AG20443 (cell line): ENCODE measurements at regions not wholly inside any gene's neighbourhood (a gene's known extent, or its start where the extent isn't known, plus 50 kb on each side); places are given as distances from the start of the nearest gene placed in this dataset.

Experiments
- DNase-seq: peaks from one replicate; pipeline ENCODE4 v3.0.0; 2012; ENCODE audit warnings: low spot score, mixed read lengths

DNA sequence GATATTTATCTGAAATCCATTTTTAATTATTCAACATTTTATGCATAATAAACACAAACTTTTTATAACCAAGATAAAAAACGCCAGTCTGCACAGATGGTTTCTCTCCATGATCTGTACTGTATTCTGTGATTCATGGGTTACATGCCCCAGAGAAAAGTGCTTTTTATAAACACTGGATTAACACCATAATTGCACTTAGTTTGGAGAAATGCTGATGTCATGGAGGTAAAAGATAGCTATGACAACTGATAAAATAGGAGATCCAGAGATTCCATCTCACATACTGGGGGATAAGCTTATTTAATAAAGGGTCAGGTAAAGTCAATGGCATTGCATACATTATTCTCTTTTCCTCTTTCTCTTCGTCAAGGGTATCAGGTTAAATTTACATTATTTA lies 1460.4 kb upstream of the ALCAM start:
- DNase-seq, result no peak

DNA sequence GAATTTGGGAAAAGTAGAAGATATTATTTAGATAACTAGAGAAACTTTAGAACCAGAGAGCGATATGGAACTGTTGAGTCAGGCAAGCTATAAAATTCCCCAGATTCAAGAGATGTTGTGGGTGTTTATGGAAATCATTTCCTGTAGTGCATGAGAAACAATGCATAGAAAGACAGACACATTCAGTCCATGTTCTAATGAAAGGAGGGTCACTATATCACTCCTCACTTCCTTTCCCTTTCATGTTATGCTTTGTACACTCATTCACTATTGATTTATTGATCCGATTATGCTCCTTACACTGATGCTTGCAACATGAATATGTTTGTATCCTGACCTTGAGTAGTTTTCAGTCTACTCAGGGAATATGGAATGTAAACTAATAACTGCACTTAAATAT lies 1459.9 kb upstream of the ALCAM start:
- no peak for DNase-seq

DNA sequence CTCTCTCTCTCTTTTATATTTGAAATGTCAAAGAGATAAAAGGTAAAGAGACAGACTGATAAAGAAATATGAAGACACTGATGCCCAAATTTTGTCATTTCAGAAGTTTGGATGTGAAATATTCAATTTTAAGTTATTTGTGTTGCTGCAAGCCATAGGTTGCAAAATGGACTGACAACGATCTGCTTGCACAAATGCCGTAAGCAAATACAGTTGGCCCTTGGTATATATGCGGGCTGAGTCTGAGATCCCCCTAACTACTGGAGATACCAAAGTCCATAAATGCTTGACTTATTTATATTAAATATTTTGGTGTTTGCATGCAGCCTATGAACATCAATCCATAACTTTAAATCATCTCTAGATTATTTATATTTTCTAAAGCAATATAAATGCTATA lies 1459.1 kb upstream of the ALCAM start:
- no peak for DNase-seq

DNA sequence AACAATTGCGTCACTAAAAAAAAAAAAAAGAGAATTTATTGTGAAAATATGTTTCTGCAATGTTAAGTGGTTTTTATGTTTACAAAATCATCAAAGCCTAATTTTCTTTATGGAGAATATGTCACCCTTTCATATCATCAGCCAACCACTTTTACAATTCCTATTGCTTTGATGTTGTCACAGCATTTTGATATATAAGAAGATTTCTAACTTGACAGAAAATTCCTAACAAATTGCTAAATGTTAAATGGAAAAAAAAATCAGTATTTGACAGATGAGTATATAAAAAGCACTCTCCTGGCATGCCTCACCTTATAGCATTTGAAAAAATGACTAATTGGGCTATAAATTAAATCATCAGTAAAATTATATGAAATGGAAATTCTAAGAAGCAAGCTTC lies 1457.3 kb upstream of the ALCAM start:
- no peak for DNase-seq

DNA sequence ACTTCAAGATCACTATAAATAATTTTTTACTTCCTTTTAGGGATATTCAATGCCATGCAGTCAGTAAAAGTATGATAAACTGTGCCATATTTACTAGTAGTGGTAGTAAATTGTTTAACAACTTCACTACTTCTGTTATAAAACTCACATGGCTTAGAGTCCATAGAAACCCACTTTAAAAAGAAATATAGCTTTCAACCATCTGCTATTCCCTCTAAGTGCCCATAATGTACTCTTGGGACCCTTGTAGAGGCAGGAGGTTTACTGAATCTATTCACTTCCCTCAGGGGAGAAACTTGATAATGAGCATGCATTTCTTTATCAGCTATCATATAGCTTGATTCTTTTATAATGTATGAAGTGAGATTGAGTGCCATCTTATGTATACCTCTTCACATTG lies 1448.4 kb upstream of the ALCAM start:
- DNase-seq, result no peak

DNA sequence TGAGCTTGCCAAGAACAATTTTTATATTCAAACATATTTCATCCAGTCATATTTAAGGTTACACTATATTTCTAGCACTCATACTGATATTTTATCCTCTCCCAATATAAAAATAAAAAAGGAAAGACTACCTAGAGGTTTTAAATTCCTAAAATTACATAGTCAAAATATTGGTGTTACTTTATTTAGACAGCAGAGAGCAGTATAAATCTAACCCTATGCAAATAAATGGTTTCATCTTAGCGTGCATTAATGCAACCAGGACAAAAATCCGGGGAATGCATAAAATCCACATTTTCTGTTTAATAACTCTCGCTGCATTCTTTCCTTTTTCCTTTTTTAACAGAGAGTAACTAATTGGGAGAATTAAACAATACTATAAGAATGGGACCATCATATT lies 1447.4 kb upstream of the ALCAM start:
- DNase-seq, result no peak

DNA sequence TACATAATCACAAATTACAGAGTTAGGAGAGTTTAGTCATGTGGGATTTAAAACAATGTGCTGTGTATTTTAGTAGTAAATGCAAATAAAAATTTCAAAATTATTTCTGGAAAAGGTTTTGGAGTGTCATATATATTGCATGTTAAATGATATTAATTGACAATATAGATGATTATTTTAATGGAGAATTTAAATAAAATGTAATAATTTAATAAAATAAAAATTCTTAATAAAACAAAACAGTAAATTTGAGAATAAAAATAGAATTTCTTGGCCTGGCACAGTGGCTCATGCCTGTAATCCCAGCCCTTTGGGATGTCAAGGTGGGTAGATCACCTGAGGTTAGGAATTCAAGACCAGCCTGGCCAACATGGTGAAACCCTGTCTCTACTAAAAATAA lies 1442.8 kb upstream of the ALCAM start:
- no peak for DNase-seq

DNA sequence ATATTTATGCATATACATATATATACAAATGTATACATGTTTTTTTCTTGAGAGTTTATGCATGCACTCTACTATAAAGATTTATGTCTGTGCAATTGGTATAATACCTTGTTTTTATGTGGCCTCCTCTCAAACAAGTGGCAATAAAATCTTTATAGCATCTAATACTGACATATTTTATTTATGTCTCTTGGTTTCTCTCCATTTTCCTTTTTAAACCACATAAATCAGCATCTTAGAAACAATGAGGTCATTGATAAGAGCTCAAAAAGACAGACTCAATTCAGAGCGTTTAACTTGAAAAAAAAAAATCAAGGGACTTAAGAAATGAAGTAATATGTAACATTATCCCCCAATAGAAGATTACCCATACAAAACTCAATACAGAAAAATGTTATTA lies 1442.2 kb upstream of the ALCAM start:
- DNase-seq, result no peak

DNA sequence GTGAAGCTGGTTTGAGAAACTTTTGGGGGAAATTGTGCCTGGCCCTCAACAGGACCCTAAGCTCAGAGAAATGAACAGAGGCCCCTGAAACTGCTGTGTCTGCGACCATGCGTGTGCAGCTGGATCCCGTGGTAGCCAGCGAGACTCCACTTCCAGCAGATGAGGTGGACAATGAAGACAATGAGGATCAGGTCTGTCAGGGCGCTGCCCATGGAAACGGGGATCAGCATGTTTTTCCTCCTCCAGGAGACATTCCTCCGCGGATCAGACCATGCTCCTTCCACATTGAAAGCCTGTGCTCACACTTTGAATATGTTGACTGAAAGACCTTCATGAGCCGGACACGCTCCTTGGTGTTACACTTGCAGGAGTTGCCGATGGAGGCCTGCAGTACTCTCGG lies 1439.8 kb upstream of the ALCAM start:
- DNase-seq, result no peak

DNA sequence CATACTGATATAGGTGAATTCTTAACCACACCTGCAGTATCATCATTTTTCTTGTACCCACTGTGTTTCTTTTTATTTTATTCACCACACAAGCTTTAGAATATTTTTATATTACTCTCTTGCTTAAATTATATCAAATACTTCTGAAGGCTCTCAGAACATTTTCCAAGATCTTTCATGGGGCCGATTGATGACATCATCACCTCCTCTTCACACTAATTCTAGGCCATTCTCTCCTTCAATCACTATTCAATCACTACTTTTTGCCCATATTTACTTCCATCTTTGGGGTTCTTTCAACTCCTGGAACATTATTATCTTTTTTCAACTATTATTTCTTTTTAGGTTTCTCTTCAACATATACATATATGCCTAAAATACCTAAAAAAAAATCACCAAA lies 1438.8 kb upstream of the ALCAM start:
- no peak for DNase-seq

DNA sequence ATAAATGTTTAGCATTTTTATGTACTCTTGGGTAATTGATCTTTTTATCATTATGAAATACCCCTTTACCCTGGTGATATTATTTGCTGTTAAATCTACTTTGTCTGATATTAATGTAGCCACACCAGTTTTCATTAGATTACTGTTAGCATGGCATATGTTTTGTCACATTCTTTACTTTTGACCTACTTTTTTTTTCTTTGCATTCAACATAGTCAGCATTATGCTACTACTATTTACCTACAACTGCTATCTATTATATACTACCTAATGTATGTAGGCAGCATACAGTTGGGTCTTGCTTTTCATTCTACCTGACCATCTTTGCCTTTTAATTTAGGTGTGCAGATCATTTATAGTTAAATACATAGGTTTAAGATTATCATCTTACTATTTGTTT lies 1429.6 kb upstream of the ALCAM start:
- no peak for DNase-seq

DNA sequence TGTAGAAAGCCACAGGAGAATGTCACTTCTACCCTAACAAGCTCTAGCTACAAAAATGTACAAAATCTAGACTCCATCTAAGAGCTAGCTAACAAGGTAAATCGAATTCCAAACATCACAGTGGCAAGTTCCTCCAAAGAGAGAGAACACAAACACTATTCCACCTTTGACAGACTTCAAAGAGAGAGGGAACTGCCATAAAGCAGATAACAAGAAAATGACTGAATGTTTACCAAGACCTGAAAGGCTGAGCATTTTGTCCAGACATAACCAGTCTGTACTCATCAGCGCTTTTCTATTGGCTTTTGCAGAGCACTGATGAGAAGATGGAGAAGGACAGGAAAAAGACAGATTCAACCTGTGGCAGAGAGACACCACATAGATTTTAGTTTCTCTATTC lies 1419.6 kb upstream of the ALCAM start:
- no peak for DNase-seq

DNA sequence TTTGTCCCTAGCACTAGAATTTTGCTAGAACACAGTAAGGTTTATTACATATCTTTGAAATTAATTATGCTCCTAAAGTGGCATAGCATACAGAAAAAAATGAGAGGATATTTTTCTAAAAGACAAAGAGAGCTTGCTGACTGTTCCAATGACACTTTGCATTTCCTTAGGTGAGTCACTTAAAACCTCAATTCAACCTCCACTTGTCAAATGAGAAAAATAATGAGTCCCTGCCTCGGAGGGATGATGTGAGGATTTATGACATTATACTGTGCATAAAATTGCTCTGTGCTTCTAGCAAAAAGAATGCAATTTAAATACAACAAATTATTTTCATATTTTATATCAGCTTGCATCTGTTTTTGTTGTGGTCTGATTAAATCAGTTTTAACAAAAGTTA lies 1417.0 kb upstream of the ALCAM start:
- DNase-seq, result no peak

DNA sequence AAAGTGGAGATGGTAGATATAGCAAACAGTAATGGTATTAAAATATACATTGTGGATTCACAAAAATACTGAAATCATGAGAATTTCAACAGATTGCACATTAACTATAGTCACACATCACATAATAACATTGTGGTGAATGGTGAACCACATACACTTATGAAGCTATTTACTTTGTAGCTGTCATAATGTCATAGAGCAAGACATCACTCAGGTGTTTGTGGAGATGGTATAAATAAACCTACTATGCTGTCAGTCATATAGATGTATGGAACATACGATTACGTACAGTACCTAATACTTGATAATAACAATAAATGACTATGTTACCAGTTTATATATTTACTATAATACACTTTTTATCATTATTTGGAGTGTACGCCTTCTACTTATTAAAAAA lies 1416.0 kb upstream of the ALCAM start:
- no peak for DNase-seq

DNA sequence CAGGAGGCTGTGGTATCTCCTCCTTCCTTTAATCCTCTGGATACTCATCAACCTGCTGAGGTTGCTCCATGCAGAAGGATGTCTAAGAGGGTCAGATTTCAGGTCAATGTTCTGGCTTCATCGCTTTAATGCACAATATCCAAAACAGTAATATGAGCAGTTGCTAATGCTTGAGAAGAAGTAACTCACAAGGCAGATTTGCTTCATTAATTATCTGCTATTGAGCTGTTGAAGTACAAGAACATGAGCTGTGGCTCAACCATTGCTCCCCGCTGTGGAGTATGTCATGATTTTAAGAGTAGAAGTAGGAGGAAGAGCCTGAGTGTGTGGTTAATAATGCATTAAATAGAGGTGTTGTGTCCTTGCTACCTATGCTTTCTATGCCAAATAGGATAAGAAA lies 1412.9 kb upstream of the ALCAM start:
- DNase-seq, result no peak

DNA sequence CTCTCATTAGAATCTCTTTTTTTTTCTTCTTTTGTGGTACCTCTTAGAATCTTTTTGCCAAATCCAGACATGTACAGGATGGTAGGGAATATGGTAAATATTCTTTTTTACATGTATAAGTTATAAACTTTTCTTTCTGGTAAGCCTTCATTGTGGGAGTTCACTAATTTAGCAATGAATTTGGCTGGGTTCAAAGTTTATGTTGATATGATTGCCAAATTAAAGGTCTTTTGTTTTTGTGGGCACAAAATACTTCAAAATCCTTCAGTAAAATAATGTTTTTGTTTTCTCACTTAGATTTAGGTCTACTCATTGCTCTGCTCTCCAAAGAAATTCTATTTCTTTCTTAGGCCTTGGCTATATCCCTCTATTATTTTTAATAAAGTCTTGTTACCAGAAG lies 1405.9 kb upstream of the ALCAM start:
- DNase-seq, result no peak

DNA sequence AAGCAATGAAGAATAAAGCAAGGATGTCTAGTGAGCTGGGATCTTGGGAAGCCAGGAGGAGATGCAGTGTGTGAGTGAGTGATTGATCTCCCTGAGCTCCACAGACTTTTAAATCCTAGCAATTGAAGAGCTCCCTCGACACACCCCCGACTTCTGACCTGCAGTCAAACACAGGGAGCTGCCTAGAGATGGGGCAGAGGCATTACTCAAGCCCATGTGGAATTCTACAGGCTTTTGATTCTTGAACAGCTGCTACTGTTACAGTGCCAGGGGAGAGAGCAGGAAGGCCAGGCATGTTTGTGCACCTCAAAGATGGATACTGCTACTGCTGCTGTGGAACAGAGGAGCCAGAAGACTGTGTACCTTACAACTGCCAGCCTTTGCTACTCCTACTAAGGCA lies 1403.1 kb upstream of the ALCAM start:
- no peak for DNase-seq

DNA sequence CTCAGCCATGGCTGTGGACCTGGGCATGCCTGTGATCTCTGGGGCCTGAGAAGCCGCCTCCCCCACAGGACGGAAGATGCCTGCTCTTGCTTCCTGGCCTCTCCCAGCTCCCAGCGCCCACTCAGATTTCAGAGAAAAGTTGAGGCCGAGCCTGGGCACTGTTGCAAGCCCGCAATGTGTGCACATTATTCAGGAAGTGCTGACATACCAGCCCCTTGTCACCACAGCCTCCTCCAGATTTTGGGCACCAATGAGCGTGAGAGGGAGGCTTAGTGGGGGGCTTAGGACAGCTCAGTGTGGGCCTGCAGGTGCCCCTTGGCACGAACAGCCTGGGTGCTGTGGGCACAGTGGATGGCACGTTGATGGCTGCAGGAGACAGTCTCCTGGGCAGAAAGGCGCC lies 1400.9 kb upstream of the ALCAM start:
- DNase-seq, result no peak

DNA sequence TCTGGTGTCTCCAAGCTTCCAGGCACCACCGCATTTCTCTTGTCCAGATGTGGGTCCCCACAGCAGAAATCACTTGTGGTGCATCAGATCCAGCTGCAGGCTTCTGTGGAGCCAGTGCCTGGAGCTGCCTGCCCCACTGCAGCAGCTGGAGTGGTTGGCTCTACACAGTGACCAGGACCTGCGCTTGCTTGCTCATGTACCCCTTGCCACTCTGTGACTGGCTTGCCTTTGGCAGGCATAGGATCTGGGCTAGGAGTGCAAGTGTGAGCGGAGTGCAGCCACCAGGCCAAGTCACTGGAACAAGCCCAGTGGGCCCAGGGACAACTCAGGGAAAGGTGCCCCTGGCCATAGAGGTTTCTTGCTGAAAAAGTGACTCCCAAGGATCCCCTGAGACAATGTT lies 1400.0 kb upstream of the ALCAM start:
- DNase-seq, result no peak

DNA sequence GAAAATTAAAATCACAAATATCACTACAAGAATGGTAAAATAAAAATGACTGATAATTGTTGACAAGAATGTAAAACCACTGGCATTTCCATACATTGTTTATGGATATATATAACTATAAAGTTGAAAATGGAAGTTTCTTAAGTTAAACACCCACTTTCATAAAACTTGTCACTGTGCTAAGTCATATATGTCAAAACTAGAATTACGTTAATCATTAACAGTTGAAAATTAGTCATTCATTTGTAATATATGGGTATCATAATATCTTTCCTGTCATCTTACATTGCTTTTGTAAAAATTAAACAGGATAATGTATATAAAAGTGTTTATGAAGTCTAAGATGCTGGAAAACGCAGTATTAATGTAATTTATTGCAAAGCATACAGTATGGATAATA lies 1398.6 kb upstream of the ALCAM start:
- no peak for DNase-seq

DNA sequence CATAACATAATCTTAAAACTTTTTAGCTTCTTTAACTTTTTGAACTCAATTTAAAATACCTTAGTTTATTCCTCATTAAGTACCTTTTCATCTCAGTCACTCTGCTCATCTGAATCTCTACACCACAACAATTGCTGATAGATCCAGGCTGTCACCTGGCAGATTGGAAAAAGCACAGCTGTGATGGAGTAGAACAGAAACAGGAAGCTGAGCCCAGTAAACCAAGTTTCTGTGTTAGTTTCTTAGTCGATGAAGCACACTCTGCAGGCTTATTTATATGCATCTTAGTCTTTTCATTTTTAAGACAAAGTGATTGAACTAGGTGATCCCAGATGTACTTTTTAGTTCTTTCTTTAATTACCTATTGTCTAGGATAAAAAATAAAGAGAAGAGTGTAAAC lies 1398.0 kb upstream of the ALCAM start:
- no peak for DNase-seq

DNA sequence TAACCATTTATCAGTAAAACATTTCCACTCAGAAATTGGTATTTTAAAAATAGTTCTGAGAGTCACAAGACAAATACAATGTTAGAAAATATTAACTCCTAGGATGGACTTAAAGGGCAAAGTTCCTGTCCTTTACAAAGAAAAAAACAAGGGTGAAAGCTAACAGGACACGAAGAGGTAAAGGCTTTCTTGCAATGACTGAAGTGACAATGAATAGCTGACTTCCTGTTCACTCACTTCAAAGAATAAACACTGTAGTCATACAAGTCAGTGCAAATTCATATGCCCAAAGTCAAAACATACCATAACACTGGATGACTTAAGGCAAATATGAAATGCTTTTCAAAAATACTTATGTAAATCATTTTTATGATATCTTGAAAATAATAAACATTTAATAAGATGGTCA lies 1389.8 kb upstream of the ALCAM start:
- no peak for DNase-seq

DNA sequence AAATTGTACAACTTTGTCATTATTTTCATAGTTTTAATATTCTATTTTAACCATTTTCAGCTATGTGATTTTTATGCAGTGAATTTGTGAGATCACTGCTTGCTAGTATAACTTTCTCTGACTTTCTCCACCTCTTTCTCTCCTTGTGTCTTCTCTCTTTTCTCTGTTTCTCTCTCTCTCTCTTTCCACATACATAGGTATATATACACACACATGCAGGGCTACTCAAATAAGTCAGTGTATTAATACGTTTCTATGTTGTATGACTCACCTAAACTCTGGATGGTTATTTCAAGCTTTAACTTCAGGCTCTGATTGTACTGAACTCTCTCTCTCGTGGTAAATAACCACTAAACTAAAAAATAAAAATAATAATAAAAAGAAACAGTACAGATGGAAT lies 1389.3 kb upstream of the ALCAM start:
- no peak for DNase-seq

DNA sequence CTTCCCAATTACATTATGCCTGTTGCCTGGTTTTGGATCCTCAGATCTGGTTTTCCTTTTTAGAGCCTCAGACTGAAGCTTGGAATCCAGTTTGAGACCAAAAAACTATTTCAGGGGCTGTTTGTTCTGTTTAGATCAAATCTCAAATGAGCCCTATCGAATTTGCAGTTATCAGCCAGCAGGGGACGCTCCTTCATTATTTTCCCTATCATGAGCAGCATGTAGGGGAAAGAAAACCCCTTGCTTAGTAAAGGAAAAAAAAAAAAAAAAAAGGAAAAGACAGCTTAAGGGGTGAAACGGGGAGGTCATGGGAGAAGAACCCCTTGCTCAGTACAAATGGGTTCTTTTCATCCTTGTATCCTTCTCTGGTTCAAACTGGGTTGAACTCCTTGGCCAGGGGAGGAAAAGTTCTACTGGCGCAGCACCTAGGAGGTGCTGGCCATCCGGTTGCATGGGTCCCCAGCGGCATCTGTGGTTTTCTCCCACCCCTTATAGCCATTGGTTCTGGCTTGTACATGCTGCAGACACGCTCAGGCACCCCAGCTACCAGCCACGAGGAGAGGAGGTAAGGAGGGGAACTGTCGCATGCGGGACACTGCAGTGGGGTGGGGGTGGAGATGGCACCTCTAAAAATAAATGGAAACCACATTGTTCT lies 1375.1 kb upstream of the ALCAM start:
- peak; percentile 4 for DNase-seq

DNA sequence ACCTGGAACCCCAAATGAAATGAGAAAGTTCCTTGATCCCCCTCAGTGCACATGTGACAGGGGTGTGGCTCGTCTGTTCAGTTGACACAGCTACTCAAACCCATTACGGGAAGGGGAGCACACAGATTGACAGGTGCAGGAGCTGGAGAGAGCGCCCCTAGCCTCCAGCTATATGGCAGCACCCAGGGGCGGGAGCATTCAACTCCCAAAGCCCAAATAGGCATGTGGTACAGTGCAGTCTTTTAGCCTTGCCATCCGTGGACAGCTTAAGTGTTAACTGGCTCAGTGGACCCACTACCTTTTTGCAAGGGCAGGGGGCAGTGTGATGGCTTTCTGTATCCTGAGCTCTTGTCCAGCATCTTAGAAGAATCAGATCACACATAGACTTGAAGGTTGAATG lies 1374.2 kb upstream of the ALCAM start:
- DNase-seq, result no peak
